DND-41 (cell line): ENCODE measurements at regions not wholly inside any gene's neighbourhood (a gene's known extent, or its start where the extent isn't known, plus 50 kb on each side); places are given as distances from the start of the nearest gene placed in this dataset.

Source experiments
- ATAC-seq: fragments of 200-7000 bp; cut with Tn5 transposase; 3 replicates; pipeline ENCODE4 v1.9.1; 2021; ENCODE audit warnings: low read depth; ENCODE audit not compliant: insufficient read depth
- DNase-seq: peaks from one replicate; pipeline ENCODE4 v3.0.0-alpha.2; 2020
- H2AFZ ChIP-seq: 2 replicates; pipeline ENCODE4 v1.6.0; 2012; ENCODE audit warnings: low read depth, low read length
- H3K27ac ChIP-seq: 2 replicates; pipeline ENCODE4 v1.5.1; 2012; ENCODE audit warnings: low read length, inconsistent platforms
- H3K27me3 ChIP-seq: fragments of 200-600 bp; sonication (generic); 2 replicates; pipeline ENCODE4 v1.6.0; 2012; ENCODE audit warnings: low read length, mild to moderate bottlenecking, inconsistent platforms; ENCODE audit not compliant: insufficient read depth, poor library complexity
- H3K36me3 ChIP-seq: 2 replicates; pipeline ENCODE4 v1.5.1; 2012; ENCODE audit warnings: low read length, inconsistent platforms; ENCODE audit not compliant: insufficient read depth
- H3K4me1 ChIP-seq: 2 replicates; pipeline ENCODE4 v1.5.1; 2012; ENCODE audit warnings: mild to moderate bottlenecking, low read length; ENCODE audit not compliant: insufficient read depth
- H3K4me2 ChIP-seq: 2 replicates; pipeline ENCODE4 v1.6.0; 2012; ENCODE audit warnings: mild to moderate bottlenecking, moderate library complexity, low read length, inconsistent platforms; ENCODE audit not compliant: insufficient read depth
- H3K4me3 ChIP-seq, 2 experiments: fragments of 200-600 bp in 1 of 2; shearing (Covaris generic) in 1 of 2; 2 replicates each; pipeline ENCODE4 v1.5.1; 2012 to 2016; ENCODE audit warnings: inconsistent platforms in 2 of 2, low read length in 2 of 2, mild to moderate bottlenecking in 2 of 2, low read depth in 1 of 2, moderate library complexity in 1 of 2
- H3K79me2 ChIP-seq: 2 replicates; pipeline ENCODE4 v1.6.0; 2012; ENCODE audit warnings: low read length, inconsistent platforms; ENCODE audit not compliant: insufficient read depth
- H3K9ac ChIP-seq: 2 replicates; pipeline ENCODE4 v1.6.0; 2012; ENCODE audit warnings: low read depth, mild to moderate bottlenecking, inconsistent platforms, low read length, moderate library complexity
- H3K9me3 ChIP-seq: 2 replicates; pipeline ENCODE4 v1.5.1; 2012; ENCODE audit warnings: low read length, moderate library complexity, mild to moderate bottlenecking, inconsistent platforms; ENCODE audit not compliant: insufficient read depth, severe bottlenecking
- H4K20me1 ChIP-seq: 2 replicates; pipeline ENCODE4 v1.6.0; 2012; ENCODE audit warnings: low read length; ENCODE audit not compliant: insufficient read depth
- EZH2 ChIP-seq: IDR thresholded peaks from 3 replicates; pipeline ENCODE4 v1.6.1; 2012; ENCODE audit warnings: borderline replicate concordance, low read depth, mild to moderate bottlenecking, moderate library complexity, low read length, inconsistent platforms; ENCODE audit not compliant: severe bottlenecking
- TF ChIP-seq, protein P1 (sequence below): IDR thresholded peaks from 2 replicates; pipeline ENCODE4 v1.5.1; 2012; ENCODE audit warnings: borderline replicate concordance, low read length, moderate library complexity, mild to moderate bottlenecking; ENCODE audit not compliant: poor library complexity, severe bottlenecking; ENCODE audit errors: extremely low read depth

DNA sequence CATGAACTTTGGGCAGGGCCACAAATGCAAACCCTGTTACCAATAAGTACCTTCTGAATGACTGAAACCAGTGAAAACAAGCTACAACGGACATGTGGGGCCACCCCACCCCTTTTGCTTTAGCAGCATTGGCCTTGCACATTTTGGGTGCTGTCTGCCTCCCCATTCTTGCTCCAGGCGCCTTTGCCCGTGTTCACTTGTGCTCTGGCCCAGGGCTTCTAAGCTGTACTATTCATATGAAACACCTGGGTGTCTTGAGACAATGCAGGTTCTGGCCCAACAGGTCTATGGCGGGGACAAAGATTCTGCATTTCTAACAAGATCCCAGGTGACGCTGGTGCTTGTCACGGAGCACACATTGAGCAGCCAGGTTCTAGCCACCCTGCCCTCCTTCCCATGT, 96.5 kb upstream of the SDK1 start:
- ATAC-seq (no peak), DNase-seq (no peak)
- Histone ChIP-seq H3K27ac (no peak overlapping the region), H3K36me3 (no peaks in the 10 kb centered on the region), H2AFZ (no peak overlapping the region), H3K79me2 (no peaks in the 10 kb centered on the region), H3K4me1 (no peaks in the 10 kb centered on the region), H3K4me2 (no peak overlapping the region), H3K9me3 (no peaks in the 10 kb centered on the region), H4K20me1 (no peaks in the 10 kb centered on the region), H3K27me3 (no peaks in the 10 kb centered on the region), H3K9ac (no peak overlapping the region), H3K4me3 (no peak overlapping the region)
- TF ChIP-seq, protein P1, sequence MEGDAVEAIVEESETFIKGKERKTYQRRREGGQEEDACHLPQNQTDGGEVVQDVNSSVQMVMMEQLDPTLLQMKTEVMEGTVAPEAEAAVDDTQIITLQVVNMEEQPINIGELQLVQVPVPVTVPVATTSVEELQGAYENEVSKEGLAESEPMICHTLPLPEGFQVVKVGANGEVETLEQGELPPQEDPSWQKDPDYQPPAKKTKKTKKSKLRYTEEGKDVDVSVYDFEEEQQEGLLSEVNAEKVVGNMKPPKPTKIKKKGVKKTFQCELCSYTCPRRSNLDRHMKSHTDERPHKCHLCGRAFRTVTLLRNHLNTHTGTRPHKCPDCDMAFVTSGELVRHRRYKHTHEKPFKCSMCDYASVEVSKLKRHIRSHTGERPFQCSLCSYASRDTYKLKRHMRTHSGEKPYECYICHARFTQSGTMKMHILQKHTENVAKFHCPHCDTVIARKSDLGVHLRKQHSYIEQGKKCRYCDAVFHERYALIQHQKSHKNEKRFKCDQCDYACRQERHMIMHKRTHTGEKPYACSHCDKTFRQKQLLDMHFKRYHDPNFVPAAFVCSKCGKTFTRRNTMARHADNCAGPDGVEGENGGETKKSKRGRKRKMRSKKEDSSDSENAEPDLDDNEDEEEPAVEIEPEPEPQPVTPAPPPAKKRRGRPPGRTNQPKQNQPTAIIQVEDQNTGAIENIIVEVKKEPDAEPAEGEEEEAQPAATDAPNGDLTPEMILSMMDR = no peak
- no peak for TF ChIP-seq EZH2

DNA sequence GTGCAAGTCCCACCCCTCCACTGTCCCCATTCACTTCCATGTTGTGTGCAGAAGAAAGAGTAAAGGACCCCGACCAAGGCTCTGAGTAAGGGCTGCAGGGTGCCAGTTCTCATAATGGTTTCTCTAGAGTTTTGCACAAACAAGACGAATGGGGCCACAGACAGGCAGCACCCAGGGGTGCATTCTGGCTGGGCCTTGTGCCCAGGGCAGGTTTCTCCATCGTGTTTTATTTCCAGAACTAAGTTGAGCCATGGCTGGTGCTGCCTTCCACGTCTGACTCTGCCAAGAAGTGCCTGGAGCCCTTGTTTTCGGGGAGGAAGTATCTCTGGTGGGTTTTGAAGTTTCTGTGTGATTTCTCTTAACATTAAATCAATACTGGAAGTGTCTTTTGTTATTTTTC, 95.0 kb upstream of the SDK1 start:
- ATAC-seq (no peak), DNase-seq (no peak)
- Histone ChIP-seq H3K4me1 (no peaks in the 10 kb centered on the region), H3K9ac (no peak overlapping the region), H2AFZ (no peak overlapping the region), H3K4me2 (no peak overlapping the region), H3K79me2 (no peaks in the 10 kb centered on the region), H4K20me1 (no peaks in the 10 kb centered on the region), H3K36me3 (no peaks in the 10 kb centered on the region), H3K27ac (no peak overlapping the region), H3K27me3 (no peaks in the 10 kb centered on the region), H3K4me3 (no peak overlapping the region), H3K9me3 (no peaks in the 10 kb centered on the region)
- no peak for TF ChIP-seq EZH2
- TF ChIP-seq, protein P1 = no peak

DNA sequence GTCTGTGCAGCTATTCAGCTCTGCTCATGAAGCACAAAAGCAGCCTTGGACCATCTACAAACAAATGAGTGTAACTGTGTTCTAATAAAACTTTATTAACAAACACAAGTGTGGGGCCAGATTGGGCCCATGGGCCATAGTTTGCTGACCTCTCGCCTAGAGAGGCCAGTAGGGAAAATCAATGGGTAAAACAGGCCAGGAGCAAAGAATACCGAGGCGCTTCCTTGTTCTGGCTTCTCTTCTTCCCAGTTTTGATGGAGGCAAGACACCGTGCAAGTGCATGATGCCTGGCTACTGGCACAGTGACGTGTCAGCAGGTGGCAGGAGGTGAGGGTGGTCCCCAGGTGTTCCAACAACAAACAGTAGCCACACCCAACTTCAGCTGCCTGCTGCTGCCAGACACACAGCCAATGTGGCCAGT, 94.3 kb upstream of the SDK1 start:
- Histone ChIP-seq H3K36me3 (no peaks in the 10 kb centered on the region), H3K27ac (no peak overlapping the region), H3K4me1 (no peaks in the 10 kb centered on the region), H3K9me3 (no peaks in the 10 kb centered on the region), H3K27me3 (no peaks in the 10 kb centered on the region), H3K9ac (no peak overlapping the region), H2AFZ (no peak overlapping the region), H3K4me3 (no peak overlapping the region), H4K20me1 (no peaks in the 10 kb centered on the region), H3K79me2 (no peaks in the 10 kb centered on the region), H3K4me2 (no peak overlapping the region)
- no peak for ATAC-seq
- TF ChIP-seq EZH2 = no peak
- TF ChIP-seq, protein P1 = no peak
- DNase-seq = no peak

DNA sequence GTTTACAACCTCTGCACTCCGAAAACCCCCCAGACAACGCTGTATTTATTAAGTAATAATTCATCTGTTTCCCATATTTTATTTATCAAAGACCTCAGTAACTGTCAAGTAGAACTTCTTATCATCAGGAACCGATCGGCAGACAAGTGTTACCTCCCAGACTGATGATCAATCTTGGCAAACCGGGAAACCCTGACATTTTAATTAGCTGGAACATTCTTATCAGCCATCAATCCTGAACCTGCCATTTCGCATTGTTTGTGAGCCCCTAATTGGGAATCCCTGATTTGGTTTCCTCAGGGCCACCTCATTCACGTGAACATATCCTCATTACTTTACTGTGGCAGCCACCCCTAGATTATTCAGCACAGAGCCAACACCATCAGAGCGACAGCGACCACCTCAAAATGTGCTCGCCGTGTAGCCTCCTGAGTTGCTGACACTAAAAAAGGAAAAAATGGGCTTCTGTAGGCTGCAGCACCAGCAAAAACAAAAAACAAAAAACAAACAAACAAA, 93.6 kb upstream of the SDK1 start:
- Histone ChIP-seq H3K4me2 (no peak overlapping the region), H3K9me3 (no peaks in the 10 kb centered on the region), H3K27me3 (no peaks in the 10 kb centered on the region), H3K9ac (no peak overlapping the region), H3K4me1 (no peaks in the 10 kb centered on the region), H3K27ac (no peak overlapping the region), H2AFZ (no peak overlapping the region), H3K79me2 (no peaks in the 10 kb centered on the region), H4K20me1 (no peaks in the 10 kb centered on the region), H3K36me3 (no peaks in the 10 kb centered on the region), H3K4me3 (no peak overlapping the region)
- DNase-seq = no peak
- TF ChIP-seq, protein P1 = no peak
- TF ChIP-seq EZH2 = no peak
- no peak for ATAC-seq
